ENCODE measurements at regions not wholly inside any gene's neighbourhood (a gene's known extent, or its start where the extent isn't known, plus 50 kb on each side); places are given as distances from the start of the nearest gene placed in this dataset.

DNA sequence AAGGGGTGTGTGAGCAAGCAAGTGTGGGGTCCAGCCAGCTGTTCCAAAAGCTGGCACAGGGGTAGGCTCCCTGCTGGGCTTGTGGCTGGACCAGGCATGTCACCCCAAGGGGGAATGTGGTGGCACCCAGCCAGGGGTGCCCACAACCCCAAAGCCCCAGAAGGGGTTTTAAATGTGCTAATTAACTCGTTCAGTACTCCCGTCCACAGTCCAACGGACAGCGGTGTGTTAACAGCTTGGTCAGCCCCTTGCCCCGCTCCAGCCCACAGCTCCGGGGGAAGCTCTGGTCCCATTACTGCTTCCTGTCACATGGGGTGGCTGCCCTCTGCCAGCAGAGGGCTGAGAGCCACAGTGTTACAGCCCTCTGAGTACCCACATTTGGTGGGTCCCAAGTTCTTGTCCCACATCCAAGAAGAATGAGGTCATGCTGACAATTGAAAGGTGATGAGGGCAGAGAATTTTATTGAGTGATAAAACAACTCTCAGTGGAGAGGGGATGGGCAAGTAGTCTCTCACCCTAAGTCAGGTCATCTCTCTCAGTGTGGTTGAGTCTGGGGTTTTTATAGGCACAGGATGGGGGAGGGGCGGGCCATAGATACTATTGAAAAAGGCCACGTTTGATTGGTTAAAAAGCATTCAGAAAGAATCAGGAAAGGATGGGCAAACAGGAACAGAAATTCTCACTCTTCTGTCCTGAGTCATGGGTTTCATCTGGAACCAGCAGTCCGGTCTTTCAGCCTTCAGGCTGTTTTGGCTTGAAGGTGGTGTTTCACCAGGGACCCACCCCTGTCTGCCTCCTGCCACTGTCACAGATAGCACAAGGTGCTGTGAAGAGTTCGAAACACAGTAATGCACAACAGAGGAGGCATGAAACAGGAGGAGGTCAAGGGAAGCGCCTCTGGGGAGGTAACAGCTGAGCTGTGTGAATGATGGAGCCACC is 238.5 kb downstream of the NFATC2 start:
- TF ChIP-seq, protein P1, sequence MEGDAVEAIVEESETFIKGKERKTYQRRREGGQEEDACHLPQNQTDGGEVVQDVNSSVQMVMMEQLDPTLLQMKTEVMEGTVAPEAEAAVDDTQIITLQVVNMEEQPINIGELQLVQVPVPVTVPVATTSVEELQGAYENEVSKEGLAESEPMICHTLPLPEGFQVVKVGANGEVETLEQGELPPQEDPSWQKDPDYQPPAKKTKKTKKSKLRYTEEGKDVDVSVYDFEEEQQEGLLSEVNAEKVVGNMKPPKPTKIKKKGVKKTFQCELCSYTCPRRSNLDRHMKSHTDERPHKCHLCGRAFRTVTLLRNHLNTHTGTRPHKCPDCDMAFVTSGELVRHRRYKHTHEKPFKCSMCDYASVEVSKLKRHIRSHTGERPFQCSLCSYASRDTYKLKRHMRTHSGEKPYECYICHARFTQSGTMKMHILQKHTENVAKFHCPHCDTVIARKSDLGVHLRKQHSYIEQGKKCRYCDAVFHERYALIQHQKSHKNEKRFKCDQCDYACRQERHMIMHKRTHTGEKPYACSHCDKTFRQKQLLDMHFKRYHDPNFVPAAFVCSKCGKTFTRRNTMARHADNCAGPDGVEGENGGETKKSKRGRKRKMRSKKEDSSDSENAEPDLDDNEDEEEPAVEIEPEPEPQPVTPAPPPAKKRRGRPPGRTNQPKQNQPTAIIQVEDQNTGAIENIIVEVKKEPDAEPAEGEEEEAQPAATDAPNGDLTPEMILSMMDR (conservative IDR thresholded peaks at IDR 0.05 in 1 of 2, IDR thresholded peaks at IDR 0.05 in 1 of 2; ENCODE audit: extremely low read depth in 1 of 2, insufficient read depth in 1 of 2, low read depth in 1 of 2, low read length in 2 of 2): no peak
- TF ChIP-seq EZH2 (IDR thresholded peaks at IDR 0.05; ENCODE audit: borderline replicate concordance, low read length): no peak

All from mammary epithelial cell (primary cell).